NCI-H82 (cell line): ENCODE measurements at regions not wholly inside any gene's neighbourhood (a gene's known extent, or its start where the extent isn't known, plus 50 kb on each side); places are given as distances from the start of the nearest gene placed in this dataset.

ENCODE experiments used
- DNase-seq: peaks from one replicate; lab custom pipeline; 2025; lab: John Stamatoyannopoulos, UW

DNA sequence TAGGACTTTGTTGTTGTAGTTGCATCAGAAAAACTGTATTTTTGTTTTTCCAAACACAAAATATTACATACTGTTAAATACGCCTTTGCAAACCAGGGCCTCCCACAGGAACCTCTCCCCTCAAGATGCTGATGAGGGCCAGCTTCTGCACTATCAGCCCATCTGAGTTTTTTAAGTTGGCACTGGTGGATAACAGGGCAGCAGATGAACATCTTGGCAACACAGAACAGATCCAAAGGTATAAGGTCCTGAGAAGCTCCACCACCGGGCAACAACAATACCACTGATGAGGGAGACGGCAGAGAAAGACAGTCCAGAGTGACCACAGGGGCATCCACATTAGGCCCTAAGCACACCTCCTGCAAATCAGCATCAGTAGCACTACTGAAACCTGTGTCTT lies 177.7 kb downstream of the DLL1 start:
- no peak for DNase-seq

DNA sequence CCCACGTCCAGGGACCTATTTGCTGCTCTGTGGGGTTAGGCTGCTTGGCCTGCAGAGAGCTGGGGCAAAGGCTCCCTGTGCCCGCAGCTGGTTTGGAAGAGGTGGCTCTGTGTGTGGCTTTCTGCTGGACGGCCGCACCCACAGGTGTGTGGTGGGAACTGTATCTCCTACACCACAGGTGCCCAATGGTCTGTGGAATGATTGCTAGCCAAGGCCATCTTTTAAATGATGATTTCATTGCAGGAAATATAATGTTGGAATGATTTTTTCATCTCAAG lies 178.4 kb downstream of the DLL1 start:
- no peak for DNase-seq

GRCh38 chr6:170111816-170112582 lies 178.9 kb downstream of the DLL1 start:
- DNase-seq = no peak

GRCh38 chr6:170111141-170111664 lies 179.7 kb downstream of the DLL1 start:
- no peak for DNase-seq

GRCh38 chr6:170110201-170111140 lies 180.4 kb downstream of the DLL1 start:
- DNase-seq = no peak

DNA sequence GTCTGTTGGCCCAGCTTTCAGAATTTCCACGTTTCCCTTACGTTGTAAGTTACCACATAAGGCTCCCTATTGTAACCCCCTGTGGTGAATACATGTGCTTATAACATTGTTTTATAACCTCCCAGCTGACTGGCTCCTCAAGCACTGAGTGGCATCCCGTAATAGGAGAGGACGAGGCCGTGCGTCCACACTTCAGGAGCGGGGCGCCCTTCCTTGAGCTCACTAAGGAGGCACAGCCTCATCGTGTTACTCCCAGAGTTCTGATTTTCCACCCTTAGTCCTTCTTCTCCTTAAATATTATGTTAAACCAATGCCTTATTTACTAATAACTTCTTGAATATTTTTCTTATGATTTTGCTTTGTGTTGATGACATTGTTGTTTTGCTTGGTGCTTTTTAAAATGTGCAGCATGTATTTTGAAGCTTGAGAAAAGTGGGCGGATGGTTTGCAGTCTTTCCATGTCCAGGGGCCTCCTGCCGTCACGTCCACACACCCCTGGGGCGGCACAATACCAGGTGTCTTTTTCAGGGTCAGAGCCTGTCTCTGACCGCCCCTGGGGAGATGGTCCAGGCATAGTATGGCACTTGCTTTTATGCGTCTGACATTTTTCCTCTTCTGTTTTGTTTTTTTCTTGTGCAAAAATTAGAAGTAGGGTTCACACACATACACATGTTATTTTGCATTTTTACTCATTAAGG lies 181.8 kb downstream of the DLL1 start:
- no peak for DNase-seq

- no peak for DNase-seq
These were observed 182.4 kb downstream of the DLL1 start for GRCh38 chr6:170108456-170108855.

GRCh38 chr6:170107606-170108222 lies 183.2 kb downstream of the DLL1 start:
- no peak for DNase-seq

GRCh38 chr6:170106906-170107525 lies 183.9 kb downstream of the DLL1 start:
- DNase-seq = no peak

DNA sequence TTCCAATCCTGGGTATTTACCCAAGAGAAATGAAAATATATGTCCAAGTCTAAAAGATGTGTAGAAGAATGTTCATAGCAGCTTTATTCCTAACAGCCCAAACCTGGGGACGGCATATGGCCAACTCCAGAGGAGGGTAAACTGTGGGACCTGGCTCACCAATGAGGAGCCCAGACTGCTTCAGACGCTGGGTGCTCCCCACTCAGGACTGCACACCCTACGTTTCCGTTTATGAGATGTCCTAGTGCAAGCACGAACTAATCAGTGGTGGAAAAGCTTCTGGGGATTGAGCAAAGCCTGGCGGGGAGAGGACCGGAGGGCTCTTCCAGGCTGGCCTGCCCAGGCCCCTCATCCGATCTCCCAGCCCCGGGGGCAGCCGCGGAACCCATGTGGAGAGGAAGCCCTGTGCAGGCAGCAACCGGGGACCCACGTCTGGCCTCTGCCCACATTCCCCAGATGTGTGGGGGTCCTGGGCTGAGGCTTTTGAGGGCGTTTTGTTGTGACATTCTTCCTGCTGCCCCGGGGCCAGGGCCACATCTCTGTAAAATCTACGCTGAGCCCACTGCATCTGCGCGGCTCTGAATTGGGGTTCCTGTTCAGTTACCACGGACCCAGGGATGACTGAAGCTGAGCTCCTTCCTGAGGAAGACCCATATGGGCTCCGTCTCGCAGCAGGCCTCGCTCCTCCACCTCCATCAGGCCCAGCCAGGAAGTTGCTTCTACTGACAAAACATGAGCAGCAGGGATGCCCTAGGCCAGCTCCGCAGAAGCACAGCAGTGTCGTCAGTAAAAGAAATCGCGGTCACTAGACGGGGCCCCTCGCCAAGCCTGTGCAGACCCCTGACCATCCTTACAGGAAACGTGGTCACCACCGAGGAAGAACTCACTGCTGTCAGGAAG lies 188.0 kb downstream of the DLL1 start:
- no peak for DNase-seq

- no peak for DNase-seq
These were observed 188.8 kb downstream of the DLL1 start for GRCh38 chr6:170102038-170102437.

GRCh38 chr6:170101281-170102035 lies 189.4 kb downstream of the DLL1 start:
- no peak for DNase-seq

GRCh38 chr6:170100046-170100445 lies 190.8 kb downstream of the DLL1 start:
- DNase-seq = no peak

DNA sequence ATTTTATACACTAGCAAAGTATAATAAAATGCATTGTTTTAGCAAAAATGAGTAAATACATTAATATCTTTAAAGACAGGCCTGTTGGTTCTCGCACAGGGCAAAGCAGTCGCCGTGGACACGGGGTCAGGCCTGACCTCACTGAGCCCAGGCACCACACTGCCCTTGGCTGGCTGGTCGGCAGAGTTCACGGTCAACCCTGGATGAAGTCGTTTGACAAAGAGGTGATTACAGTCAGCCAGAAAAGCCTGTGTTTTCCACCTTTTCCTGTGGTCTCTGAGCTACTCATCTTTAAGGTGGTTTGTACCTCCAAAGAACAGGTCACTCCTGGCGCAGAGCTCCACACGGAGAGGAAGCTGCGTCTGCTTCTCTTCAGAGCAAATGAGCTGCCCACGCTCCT lies 191.5 kb downstream of the DLL1 start:
- DNase-seq = no peak

DNA sequence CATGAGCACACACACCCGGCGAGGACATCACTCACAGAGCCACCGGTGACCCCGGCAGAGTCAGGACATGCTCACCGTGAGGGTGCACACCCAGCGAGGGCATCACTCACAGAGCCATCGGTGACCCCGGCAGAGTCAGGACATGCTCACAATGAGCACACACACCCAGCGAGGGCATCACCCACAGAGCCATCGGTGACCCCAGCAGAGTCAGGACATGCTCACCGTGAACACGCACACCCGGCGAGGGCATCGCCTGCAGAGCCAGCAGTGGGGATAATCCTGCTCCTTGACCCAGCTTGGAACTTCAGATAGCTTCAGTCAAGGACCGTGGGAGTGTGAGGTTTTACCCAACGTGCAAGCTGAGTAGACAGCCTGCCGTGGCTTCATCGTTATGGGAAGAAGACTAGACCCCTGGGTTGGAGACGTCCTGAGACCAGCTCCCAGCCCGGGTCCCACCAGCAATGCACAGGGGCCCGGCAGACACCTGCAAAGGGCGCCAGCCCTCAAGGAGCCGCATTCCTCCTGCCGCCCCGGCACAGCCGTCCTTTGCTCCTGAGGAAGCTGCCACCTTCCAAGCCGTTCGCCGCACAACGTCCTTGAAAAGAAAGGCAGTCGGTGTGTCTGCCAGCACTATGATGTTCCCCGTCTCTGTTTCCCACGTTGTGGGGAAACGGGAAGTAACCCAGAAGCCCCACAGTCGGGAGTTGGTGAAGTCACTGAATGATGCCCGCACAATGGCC lies 192.3 kb downstream of the DLL1 start:
- DNase-seq = no peak

DNA sequence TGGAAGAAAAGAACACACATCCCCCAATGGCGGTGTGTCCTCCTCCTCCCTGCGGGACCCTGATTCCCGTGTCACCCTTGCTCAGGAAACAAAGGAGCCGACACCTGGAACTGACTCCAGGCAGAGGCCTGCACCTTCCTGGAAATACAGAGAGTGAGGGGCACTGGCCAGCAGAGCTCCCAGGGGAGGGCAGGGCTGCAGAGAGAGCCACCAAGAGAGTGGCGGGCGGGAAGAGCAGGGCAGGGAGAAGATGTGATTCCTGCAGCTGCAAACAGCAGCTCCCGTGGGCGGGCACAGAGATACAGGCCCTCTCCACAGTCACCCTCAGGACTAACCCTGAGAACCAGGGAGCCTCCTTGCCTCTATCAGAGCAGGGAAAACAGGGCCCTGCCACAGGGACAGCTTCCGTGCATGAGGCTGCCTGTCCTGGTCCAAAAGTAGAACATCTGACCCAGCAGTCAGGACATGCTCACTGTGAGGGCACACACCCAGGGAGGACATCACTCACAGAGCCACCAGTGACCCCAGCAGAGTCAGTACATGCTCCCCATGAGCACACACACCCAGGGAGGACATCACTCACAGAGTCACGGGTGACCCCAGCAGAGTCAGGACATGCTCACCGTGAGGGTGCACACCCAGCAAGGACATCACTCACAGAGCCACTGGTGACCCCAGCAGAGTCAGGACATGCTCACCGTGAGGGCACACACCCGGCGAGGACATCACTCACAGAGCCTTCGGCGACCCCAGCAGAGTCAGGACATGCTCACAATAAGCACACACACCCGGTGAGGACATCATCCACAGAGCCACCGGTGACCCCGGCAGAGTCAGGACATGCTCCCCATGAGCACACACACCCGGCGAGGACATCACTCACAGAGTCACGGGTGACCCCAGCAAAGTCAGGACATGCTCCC lies 193.1 kb downstream of the DLL1 start:
- no peak for DNase-seq

DNA sequence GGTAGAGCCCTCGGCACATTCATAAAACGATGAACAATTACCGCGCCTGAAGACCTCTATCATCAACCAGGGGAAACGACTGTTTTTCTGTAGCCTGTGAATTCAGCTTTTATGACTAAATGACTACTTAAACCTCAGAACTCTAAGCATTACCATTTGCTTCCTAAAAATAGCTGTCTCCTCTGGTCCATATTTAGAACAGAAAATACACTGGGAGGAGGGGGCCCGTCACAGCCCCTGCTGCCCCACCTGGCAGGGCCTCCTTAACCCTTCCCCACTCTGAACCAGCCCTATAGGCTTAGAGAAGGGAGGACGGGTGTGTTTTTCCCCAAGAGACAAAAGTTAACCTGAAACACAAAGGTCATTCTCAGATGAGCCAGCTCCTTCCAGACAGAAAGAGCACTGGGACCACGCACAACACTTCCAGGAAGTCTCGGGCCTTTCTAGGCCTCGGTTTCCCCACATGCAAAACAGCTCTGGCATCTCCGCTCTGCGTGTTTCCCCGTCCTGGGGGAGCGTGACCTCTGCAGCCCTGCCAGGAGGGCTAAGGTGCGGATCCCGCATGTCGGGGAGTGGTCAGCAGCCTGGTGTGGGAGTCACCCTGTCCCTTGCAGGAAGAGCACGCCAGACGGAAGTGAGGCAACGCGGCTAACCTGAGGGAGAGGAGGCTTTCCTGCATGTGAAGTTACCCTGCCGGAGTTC lies 193.9 kb downstream of the DLL1 start:
- DNase-seq = no peak
